HG03432 (cell line): ENCODE measurements at regions not wholly inside any gene's neighbourhood (a gene's known extent, or its start where the extent isn't known, plus 50 kb on each side); places are given as distances from the start of the nearest gene placed in this dataset.

Experiments used
- ATAC-seq: cut with Tn5 transposase; IDR thresholded peaks from one replicate; pipeline ENCODE4 v1.9.1; 2021; ENCODE audit warnings: mild to moderate bottlenecking, moderate library complexity; ENCODE audit not compliant: unreplicated experiment

DNA sequence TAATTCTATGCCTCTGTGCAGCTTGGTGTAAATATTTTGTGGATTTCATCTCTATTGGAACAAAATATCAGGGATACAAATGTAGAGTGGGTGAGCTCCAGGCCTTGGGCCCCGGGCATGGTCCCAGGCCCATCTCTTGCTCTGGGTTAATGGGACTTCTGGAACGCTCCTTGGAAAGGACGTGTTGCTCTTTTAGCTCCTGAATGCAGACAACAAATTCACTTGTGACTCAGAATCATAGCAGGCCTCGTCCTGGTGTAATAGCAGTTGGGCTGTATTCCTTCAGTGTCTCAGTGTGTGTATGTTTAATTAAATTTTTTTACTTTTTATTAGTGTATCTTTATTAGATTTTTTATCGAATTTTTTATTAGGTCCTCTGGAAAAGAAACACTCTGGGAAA lies 266.7 kb upstream of the C2CD4B start:
- no peak for ATAC-seq

DNA sequence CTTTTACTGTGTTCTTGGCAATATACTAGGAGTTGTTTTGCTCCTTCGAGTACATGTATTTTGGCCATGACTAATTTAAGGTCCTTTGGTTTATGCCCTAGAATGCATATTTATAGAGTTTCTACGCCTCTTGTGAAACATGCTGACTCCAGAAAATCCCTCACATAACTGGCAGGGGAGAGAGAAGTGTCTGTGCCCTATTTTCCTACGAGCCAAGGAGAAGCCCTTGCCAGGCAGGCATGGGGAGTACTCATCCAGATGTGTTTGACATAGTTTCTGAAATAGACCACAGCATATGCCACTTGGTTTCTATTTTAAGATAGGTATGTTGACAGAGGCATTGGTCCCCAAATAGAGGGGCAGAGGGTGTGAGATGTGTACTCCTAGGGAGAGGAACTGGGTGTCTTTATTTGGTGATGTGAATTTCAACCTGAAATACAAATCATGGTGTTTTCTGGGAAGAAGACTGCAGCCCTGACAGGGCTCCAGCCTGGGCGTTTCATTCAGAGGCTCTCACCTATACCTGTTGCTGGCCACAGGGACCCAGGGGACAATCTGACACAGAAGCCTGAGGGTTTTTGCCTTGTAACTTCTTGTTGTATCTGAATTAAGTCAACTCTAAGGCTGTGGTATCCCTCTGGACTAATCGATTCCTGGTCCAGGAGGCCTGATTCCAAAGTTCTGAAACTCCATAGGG lies 267.8 kb upstream of the C2CD4B start:
- ATAC-seq = no peak

DNA sequence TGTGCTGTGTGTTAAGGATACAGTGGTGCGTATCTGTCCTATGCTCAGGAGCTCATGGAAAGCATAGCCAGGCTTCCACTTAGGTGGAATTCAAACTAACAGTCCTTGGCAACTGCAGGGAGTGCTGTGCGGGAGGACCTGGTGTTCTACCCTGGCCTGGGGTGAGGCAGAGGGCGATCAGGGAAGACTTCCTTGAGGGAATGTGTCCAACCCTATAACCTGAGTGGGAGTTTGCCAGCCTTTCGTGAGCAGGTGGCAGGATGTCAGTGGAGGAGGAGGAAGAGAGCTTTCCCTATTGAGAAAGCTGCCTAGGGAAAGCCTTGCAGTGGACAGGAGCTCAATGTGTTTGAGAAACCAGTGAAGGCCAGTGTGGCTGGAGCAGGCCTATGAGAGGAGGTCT lies 271.1 kb upstream of the C2CD4B start:
- no peak for ATAC-seq

- ATAC-seq = no peak
Observed at GRCh38 chr15:62437753-62438152, 272.7 kb upstream of the C2CD4B start.

GRCh38 chr15:62439543-62440016 lies 274.5 kb upstream of the C2CD4B start:
- no peak for ATAC-seq

DNA sequence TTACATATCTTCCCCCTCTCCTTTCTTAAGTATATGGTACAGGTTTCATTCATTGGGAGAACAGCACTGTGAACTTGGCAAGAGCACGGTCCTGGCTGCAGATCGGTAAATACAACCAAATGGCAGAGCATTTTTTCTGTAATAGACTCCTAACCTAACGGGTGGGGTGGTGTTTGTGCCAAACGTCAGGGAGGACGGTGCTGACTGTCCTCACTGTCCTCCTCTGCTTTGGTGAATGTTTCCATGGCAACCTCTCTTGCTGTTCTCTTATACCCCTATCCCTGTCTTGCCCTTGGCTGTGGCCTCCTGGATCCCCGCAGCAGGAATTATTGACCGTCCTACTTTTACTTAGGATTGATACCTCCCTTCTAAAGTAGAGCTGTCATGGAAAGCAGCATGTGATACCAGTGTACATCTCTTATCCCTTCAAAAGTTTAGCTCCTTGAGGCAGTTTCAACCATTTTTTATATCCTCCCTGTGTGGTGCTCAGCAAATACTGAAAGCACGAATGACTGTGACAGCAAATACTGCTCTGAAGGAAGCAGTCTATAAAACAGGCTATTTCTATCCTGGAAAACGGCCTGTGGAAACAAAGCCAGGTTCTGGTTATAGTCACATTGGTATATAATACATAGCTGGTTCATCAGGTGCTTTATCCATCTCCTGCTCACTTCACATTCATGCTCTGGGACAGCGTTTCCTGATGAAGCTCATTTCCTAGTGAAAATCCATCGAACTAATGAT lies 275.4 kb upstream of the C2CD4B start:
- no peak for ATAC-seq

DNA sequence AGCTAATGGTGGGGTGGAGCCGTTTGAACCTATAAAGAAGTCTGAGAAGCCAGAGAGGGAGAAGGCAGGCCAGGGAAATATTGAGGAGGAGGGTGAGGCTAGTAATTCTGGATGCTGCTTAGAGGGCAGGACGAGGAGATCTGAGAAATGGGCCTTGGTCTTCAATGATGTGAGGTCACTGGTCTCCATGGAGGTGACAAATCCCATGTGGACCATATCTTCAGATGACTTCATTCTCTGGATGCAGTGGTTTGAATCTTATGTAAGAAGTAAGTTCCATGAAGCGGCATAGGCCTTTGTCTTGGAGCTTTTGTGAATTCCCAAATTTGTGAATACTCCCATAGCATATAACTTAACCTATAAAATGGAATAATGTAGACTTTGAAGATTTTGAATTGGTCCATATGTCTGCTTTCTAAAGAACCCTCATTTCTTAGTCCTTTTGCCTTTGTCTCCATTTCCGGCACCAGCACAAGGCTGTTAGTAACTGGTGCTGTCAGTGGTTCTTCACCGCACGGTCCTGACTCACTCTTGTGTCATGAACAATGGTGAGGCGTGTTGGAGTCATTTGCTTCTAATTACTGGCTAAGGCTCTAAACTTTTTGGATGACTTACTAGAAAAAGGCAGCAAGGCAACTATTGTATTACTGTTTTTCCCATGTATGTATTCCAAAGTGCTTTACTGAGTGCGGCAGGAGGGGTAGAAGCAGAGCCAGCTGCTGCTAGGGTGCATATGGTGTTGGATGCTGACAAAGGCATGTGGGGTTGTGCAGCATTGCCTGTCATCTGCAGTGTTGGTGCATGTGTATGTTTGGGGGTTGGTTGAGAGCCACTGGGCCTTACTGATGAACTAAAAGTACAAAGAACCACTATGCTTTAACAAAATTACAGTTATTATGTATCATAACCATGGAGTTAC lies 279.3 kb upstream of the C2CD4B start:
- no peak for ATAC-seq

DNA sequence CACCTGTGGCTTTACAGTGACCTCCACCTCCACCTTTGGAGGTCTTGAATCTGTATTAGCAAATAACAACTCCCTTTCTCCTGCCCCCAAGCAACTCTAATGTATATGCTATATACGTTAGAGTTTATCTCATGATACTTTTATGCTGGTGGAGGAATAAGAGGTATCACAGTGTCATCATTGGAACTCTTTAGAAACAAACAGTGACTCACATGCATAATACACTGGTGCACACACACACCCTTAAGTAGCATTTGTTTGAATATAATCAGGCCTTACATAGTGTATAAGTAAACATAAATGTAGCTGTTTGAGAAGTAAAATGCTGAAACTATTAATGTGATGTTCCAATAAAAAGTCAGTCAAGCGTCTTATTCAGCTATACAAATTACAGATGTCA lies 280.2 kb upstream of the C2CD4B start:
- ATAC-seq = no peak

- ATAC-seq = no peak
Observed at GRCh38 chr15:62446984-62447383, 281.9 kb upstream of the C2CD4B start.

GRCh38 chr15:62447742-62448141 lies 282.7 kb upstream of the C2CD4B start:
- no peak for ATAC-seq

DNA sequence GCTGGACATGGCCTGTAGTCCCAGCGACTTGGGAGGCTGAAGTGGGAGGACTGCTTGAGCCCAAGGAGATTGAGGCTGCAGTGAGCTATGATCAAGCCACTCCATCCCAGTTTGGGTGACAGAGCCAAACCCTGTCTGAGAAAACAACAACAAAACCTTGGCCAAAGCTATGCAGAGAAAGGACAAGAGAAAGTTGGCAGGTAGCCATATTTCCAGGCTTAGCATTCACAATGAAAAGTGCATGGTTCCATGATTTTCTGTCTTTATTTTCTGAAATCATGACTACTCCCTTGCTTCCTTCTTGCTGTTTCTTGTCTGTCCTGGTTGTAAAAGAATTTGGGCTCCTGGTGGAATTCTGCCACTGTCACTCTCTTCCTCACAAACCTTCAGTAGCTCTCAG lies 284.6 kb upstream of the C2CD4B start:
- ATAC-seq = no peak

- ATAC-seq = no peak
Observed at GRCh38 chr15:62450061-62450460, 285.0 kb upstream of the C2CD4B start.

DNA sequence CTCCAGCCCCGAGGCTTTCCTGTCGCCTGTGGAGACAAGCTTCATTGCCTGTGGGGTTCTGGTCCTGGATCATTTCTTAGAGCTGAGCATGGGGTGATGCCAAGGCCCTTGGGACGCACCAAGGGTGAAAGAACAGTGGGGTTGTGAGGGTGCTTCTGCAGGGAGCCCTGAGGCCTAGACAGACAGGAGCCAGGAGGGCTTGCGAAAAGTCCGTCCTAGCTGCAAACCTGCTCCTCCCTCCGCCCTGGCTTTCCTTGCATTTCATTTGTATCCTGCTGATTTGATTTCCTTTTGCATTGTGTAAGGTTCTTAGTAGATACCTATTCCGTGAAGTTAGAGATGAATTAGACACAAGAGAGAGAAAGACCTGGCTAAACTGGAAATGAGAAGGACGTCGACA lies 286.9 kb upstream of the C2CD4B start:
- no peak for ATAC-seq

DNA sequence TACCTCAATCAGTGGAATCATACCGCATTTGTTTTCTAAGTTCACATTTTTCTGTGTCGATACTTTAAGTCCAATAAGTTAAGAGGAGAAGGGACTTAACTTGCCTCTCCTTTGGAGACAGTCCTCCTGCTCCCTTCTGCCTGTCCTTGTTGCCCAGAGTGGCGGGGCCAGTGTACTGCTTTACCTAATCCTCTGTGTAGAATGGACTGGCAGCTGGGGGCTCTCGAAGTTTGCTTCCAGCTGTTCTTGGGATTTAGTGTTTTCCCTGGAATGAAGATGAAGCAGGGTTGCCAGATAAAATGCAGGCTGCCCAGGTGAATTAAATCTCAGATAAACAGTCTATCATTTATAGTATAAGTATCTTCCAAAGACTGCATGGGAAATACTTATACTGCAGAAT lies 287.6 kb upstream of the C2CD4B start:
- ATAC-seq = no peak

DNA sequence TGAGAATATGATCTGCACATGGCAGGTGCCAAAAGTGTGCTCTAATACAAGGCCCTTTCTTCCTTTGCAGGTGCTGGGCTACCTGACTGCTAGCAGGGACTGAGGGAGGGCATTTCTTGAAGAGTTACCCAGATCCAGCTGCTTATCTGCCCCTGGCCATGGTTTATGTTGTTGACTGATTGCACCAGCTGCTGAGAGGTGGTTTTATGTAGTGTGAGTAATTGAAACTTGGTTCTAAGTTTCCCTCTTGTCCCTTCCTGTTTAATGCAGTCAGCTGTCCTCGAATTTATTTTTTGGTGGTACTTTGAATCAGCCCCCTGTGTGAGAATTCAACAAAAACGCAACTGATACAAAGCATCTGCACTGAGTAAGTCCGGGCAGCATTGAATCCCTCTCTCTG lies 288.3 kb upstream of the C2CD4B start:
- no peak for ATAC-seq

DNA sequence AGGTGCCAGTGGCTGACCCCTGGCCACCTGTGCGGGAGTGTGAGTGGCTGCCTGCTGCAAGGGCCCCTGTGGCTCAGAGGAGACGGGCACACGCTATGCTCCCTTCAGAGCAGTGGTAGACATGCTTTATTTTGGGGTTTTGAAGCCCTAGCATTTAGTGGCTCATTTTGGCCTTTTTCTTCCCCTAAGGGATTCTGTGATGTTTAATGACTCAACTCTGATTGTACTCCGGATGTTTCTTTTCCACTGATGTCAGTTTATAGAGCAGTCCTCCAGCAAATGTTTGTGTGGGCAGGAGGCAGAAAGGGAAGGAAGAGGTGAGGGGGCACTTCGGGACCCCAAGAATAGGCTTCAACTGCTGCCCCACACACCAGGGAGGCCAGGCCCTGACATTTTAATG lies 288.9 kb upstream of the C2CD4B start:
- ATAC-seq = no peak

GRCh38 chr15:62454567-62455172 lies 289.6 kb upstream of the C2CD4B start:
- no peak for ATAC-seq

DNA sequence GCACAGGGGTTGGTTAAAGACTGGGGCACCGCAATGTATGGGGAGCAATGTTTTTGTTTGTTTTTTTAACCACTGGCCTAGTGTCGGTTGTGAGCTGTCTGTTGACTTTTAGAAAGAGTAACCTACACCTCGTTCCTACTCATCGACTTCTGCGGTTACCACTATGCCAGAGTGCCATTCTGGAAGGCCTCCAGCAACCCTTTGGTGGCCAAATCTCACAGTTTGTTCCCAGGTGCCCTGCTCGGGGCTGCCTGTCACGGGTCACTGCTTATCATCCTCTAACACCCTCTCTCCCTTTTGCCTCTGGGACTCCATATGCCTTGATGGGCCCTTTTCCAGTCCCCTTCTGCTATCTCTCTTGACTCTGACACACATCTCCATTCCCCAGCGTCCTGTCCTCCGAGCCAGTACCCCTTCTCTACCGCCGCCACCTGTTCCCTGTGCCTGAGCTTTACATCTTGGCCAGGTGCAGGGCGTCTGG lies 290.4 kb upstream of the C2CD4B start:
- no peak for ATAC-seq

GRCh38 chr15:62456011-62456920 lies 291.2 kb upstream of the C2CD4B start:
- ATAC-seq = no peak

- ATAC-seq = no peak
Observed at GRCh38 chr15:62457100-62457499, 292.0 kb upstream of the C2CD4B start.
